Activated CD8-positive, alpha-beta T cell treated with anti-CD3 and anti-CD28 coated beads, Interleukin-2, amount 10 ng/mL, durations not matched to agents 7 days and 5 days (primary cell): ENCODE measurements at regions not wholly inside any gene's neighbourhood (a gene's known extent, or its start where the extent isn't known, plus 50 kb on each side); places are given as distances from the start of the nearest gene placed in this dataset.
"Not testable (repeated sequence)": the region's sequence is repeated elsewhere in the genome, so short reads cannot be mapped to it uniquely, and the experiment has no call there.

ENCODE experiments used
- ATAC-seq: fragments of 150-1000 bp; cut with Tn5 transposase; one replicate; pipeline ENCODE4 v1.10.0; 2021; ENCODE audit warnings: moderate library complexity
- CTCF ChIA-PET: fragments of 350-600 bp; sonication (Branson Sonifier 250); formaldehyde crosslinking; loops from one replicate; lab custom pipeline; 2021; ENCODE audit warnings: antibody characterized with exemption; lab: Charles Lee
- POLR2A ChIA-PET: fragments of 350-600 bp; sonication (Branson Sonifier 250); formaldehyde crosslinking; loops from one replicate; lab custom pipeline; 2021; ENCODE audit warnings: antibody characterized with exemption; lab: Charles Lee
- DNase-seq: peaks from one replicate; pipeline ENCODE4 v3.0.0-alpha.2; 2020
- H3K27ac Mint-ChIP-seq: one replicate; pipeline ENCODE4 v1.8.0; 2021; ENCODE audit warnings: mild to moderate bottlenecking, mixed read lengths
- H3K27me3 Mint-ChIP-seq: one replicate; pipeline ENCODE4 v1.8.0; 2021; ENCODE audit warnings: low read depth, mixed read lengths
- H3K36me3 Mint-ChIP-seq: one replicate; pipeline ENCODE4 v1.8.0; 2021; ENCODE audit warnings: low read depth, mixed read lengths
- H3K4me1 Mint-ChIP-seq: one replicate; pipeline ENCODE4 v1.8.0; 2021; ENCODE audit warnings: low read depth, mixed read lengths
- H3K4me3 Mint-ChIP-seq: one replicate; pipeline ENCODE4 v1.8.0; 2021; ENCODE audit warnings: mild to moderate bottlenecking, mixed read lengths
- H3K9me3 Mint-ChIP-seq: one replicate; pipeline ENCODE4 v1.8.0; 2022; ENCODE audit warnings: mixed read lengths; ENCODE audit not compliant: insufficient read depth

- Mint-ChIP-seq H3K9me3 (no peaks in the 10 kb centered on the region), H3K4me1 (no peaks in the 10 kb centered on the region), H3K4me3 (no peak overlapping the region), H3K36me3 (no peaks in the 10 kb centered on the region), H3K27ac (no peak overlapping the region), H3K27me3 (no peaks in the 10 kb centered on the region)
- POLR2A ChIA-PET: no interaction called here
- DNase-seq (no peak), ATAC-seq (no peak)
- CTCF ChIA-PET: no interaction called here
These were observed 850.5 kb downstream of the NR2F1-AS1 start for GRCh38 chr5:92730486-92730885.

GRCh38 chr5:92729088-92729487 is 851.9 kb downstream of the NR2F1-AS1 start:
- peaks cover 9% of the 10 kb centered on the region for H3K9me3 Mint-ChIP-seq
- POLR2A ChIA-PET: no interaction called here
- H3K4me3 Mint-ChIP-seq: no peak overlapping the region
- no peaks in the 10 kb centered on the region for H3K4me1 Mint-ChIP-seq
- DNase-seq (no peak), ATAC-seq (no peak)
- no peaks in the 10 kb centered on the region for H3K27me3 Mint-ChIP-seq
- CTCF ChIA-PET: no interaction called here
- no peak overlapping the region for H3K27ac Mint-ChIP-seq
- H3K36me3 Mint-ChIP-seq: no peaks in the 10 kb centered on the region

GRCh38 chr5:92715946-92716520 is 865.0 kb downstream of the NR2F1-AS1 start:
- Mint-ChIP-seq H3K9me3 (no peaks in the 10 kb centered on the region), H3K36me3 (no peaks in the 10 kb centered on the region), H3K4me3 (no peak overlapping the region), H3K27ac (no peak overlapping the region), H3K27me3 (no peaks in the 10 kb centered on the region), H3K4me1 (no peaks in the 10 kb centered on the region)
- ChIA-PET CTCF (no interaction called here), POLR2A (no interaction called here)
- no peak for ATAC-seq
- no peak for DNase-seq

GRCh38 chr5:92713826-92714225 is 867.2 kb downstream of the NR2F1-AS1 start:
- Mint-ChIP-seq H3K9me3 (no peaks in the 10 kb centered on the region), H3K27ac (no peak overlapping the region), H3K4me1 (no peaks in the 10 kb centered on the region), H3K4me3 (no peak overlapping the region), H3K36me3 (no peaks in the 10 kb centered on the region), H3K27me3 (no peaks in the 10 kb centered on the region)
- DNase-seq (no peak), ATAC-seq (no peak)
- POLR2A ChIA-PET: no interaction called here
- CTCF ChIA-PET: no interaction called here

- Mint-ChIP-seq H3K36me3 (no peaks in the 10 kb centered on the region), H3K27me3 (no peaks in the 10 kb centered on the region), H3K9me3 (no peaks in the 10 kb centered on the region), H3K4me3 (no peak overlapping the region), H3K27ac (no peak overlapping the region), H3K4me1 (no peaks in the 10 kb centered on the region)
- ChIA-PET CTCF (no interaction called here), POLR2A (no interaction called here)
- ATAC-seq: no peak
- no peak for DNase-seq
These were observed 867.7 kb downstream of the NR2F1-AS1 start for GRCh38 chr5:92713335-92713743.

GRCh38 chr5:92711956-92712355 is 869.1 kb downstream of the NR2F1-AS1 start:
- CTCF ChIA-PET: no interaction called here
- Mint-ChIP-seq H3K36me3 (no peaks in the 10 kb centered on the region), H3K27me3 (no peaks in the 10 kb centered on the region), H3K4me3 (no peak overlapping the region), H3K9me3 (no peaks in the 10 kb centered on the region), H3K27ac (no peak overlapping the region), H3K4me1 (no peaks in the 10 kb centered on the region)
- DNase-seq (no peak), ATAC-seq (no peak)
- POLR2A ChIA-PET: no interaction called here

- Mint-ChIP-seq H3K4me3 (no peak overlapping the region), H3K9me3 (no peaks in the 10 kb centered on the region), H3K4me1 (no peaks in the 10 kb centered on the region), H3K27ac (no peak overlapping the region), H3K36me3 (no peaks in the 10 kb centered on the region), H3K27me3 (no peaks in the 10 kb centered on the region)
- ChIA-PET CTCF (no interaction called here), POLR2A (no interaction called here)
- DNase-seq (no peak), ATAC-seq (no peak)
These were observed 876.4 kb downstream of the NR2F1-AS1 start for GRCh38 chr5:92704590-92704989.

- CTCF ChIA-PET: no interaction called here
These were observed 877.0 kb downstream of the NR2F1-AS1 start for GRCh38 chr5:92703976-92704375.

GRCh38 chr5:92695123-92696003 is 885.7 kb downstream of the NR2F1-AS1 start:
- Mint-ChIP-seq H3K4me3 (no peak overlapping the region), H3K27ac (no peak overlapping the region), H3K9me3 (peaks cover 6% of the 10 kb centered on the region), H3K4me1 (no peaks in the 10 kb centered on the region), H3K27me3 (no peaks in the 10 kb centered on the region), H3K36me3 (no peaks in the 10 kb centered on the region)
- CTCF ChIA-PET: no interaction called here
- ATAC-seq: no peak
- no peak for DNase-seq
- POLR2A ChIA-PET: no interaction called here

More at GRCh38 chr5:92703976-92704375, 877.0 kb downstream of the NR2F1-AS1 start:
- H3K4me1 Mint-ChIP-seq: no peaks in the 10 kb centered on the region
- POLR2A ChIA-PET: no interaction called here
- no peak overlapping the region for H3K27ac Mint-ChIP-seq
- no peaks in the 10 kb centered on the region for H3K36me3 Mint-ChIP-seq
- ATAC-seq (no peak), DNase-seq (no peak)
- no peaks in the 10 kb centered on the region for H3K27me3 Mint-ChIP-seq
- H3K9me3 Mint-ChIP-seq: no peaks in the 10 kb centered on the region
- no peak overlapping the region for H3K4me3 Mint-ChIP-seq

- ATAC-seq: no peak
- ChIA-PET POLR2A (no interaction called here), CTCF (no interaction called here)
- Mint-ChIP-seq H3K27me3 (no peaks in the 10 kb centered on the region), H3K4me1 (no peaks in the 10 kb centered on the region), H3K36me3 (no peaks in the 10 kb centered on the region), H3K27ac (no peak overlapping the region), H3K4me3 (no peak overlapping the region), H3K9me3 (peaks cover 13% of the 10 kb centered on the region)
- DNase-seq: no peak
These were observed 887.0 kb downstream of the NR2F1-AS1 start for GRCh38 chr5:92694067-92694466.

- H3K4me1 Mint-ChIP-seq, CTCF ChIA-PET, DNase-seq, H3K27ac Mint-ChIP-seq, H3K4me3 Mint-ChIP-seq, POLR2A ChIA-PET, H3K36me3 Mint-ChIP-seq, ATAC-seq, H3K27me3 Mint-ChIP-seq: not testable (repeated sequence)
- peaks cover 14% of the 10 kb centered on the region for H3K9me3 Mint-ChIP-seq
These were observed 889.1 kb downstream of the NR2F1-AS1 start for GRCh38 chr5:92691955-92692354.

GRCh38 chr5:92687821-92688722 is 892.9 kb downstream of the NR2F1-AS1 start:
- no peak overlapping the region for H3K4me3 Mint-ChIP-seq
- CTCF ChIA-PET: no interaction called here
- POLR2A ChIA-PET: no interaction called here
- H3K9me3 Mint-ChIP-seq: peaks cover 14% of the 10 kb centered on the region
- no peaks in the 10 kb centered on the region for H3K36me3 Mint-ChIP-seq
- no peaks in the 10 kb centered on the region for H3K27me3 Mint-ChIP-seq
- DNase-seq (no peak), ATAC-seq (no peak)
- H3K27ac Mint-ChIP-seq: no peak overlapping the region
- no peaks in the 10 kb centered on the region for H3K4me1 Mint-ChIP-seq
